CD4-positive, alpha-beta T cell treated with Interleukin-17A for 1 hour (primary cell): ENCODE measurements at regions not wholly inside any gene's neighbourhood (a gene's known extent, or its start where the extent isn't known, plus 50 kb on each side); places are given as distances from the start of the nearest gene placed in this dataset.

Source experiments
- DNase-seq: peaks from one replicate; pipeline ENCODE4 v3.0.0-alpha.2; 2020

GRCh38 chr3:139286241-139286640 is 57.6 kb upstream of the MRPS22 start:
- no peak for DNase-seq

- no peak for DNase-seq
Measured at GRCh38 chr3:139286825-139287224, 57.0 kb upstream of the MRPS22 start.

- no peak for DNase-seq
Measured at GRCh38 chr3:139287557-139287956, 56.3 kb upstream of the MRPS22 start.

- no peak for DNase-seq
Measured at GRCh38 chr3:139288266-139288821, 55.5 kb upstream of the MRPS22 start.

- DNase-seq: no peak
Measured at GRCh38 chr3:139289860-139290524, 53.8 kb upstream of the MRPS22 start.

GRCh38 chr3:139291276-139292051 is 52.4 kb upstream of the MRPS22 start:
- no peak for DNase-seq

- DNase-seq: no peak
Measured at GRCh38 chr3:139292192-139292591, 51.6 kb upstream of the MRPS22 start.

- no peak for DNase-seq
Measured at GRCh38 chr3:139292711-139293664, 50.8 kb upstream of the MRPS22 start.

GRCh38 chr3:139293665-139294023 is 50.2 kb upstream of the MRPS22 start:
- DNase-seq: no peak
